ENCODE measurements at regions not wholly inside any gene's neighbourhood (a gene's known extent, or its start where the extent isn't known, plus 50 kb on each side); places are given as distances from the start of the nearest gene placed in this dataset.
A peak's percentile ranks its signal among the peaks of the same experiment; 100 is the strongest.

GRCh38 chr6:9647599-9647998 lies 767.3 kb downstream of the TFAP2A start:
- no peaks in the 10 kb centered on the region for H3K36me3 Mint-ChIP-seq (ENCODE audit: low read depth, unreplicated experiment)
- H3K4me1 ChIP-seq (ENCODE audit: insufficient read depth, low read length) = peaks cover 21% of the 10 kb centered on the region
- H3K9ac ChIP-seq (ENCODE audit: low read length) = peak overlapping the region; percentile 68
- no peak overlapping the region for H3K4me3 Mint-ChIP-seq (ENCODE audit: unreplicated experiment)
- TF ChIP-seq EZH2 (IDR thresholded peaks at IDR 0.05; ENCODE audit: insufficient read depth, low read length) (no peak), CTCF (IDR thresholded peaks at IDR 0.05; ENCODE audit: insufficient read depth, low read depth, low read length) (no peak)
- no peak overlapping the region for H3K27ac Mint-ChIP-seq (ENCODE audit: unreplicated experiment)
- H3K27me3 ChIP-seq (ENCODE audit: insufficient read depth, low read length) = no peaks in the 10 kb centered on the region
- H3K79me2 ChIP-seq (ENCODE audit: insufficient read depth, low read length) = no peaks in the 10 kb centered on the region
- H2AFZ ChIP-seq (ENCODE audit: low read depth, low read length) = no peak overlapping the region
- FAIRE-seq = no peak
- peak; percentile 67 for DNase-seq (ENCODE audit: low read depth)
- no peaks in the 10 kb centered on the region for H3K9me3 ChIP-seq (ENCODE audit: insufficient read depth, low read depth, low read length)
- H3K36me3 ChIP-seq (ENCODE audit: insufficient read depth, low read length) = no peaks in the 10 kb centered on the region
- H3K9me3 Mint-ChIP-seq (ENCODE audit: unreplicated experiment) = no peaks in the 10 kb centered on the region
- no peaks in the 10 kb centered on the region for H3K27me3 Mint-ChIP-seq (ENCODE audit: low read depth, unreplicated experiment)
- H3K4me2 ChIP-seq (ENCODE audit: low read length) = peak overlapping the region; percentile 40
- H3K4me3 ChIP-seq (ENCODE audit: insufficient read depth, low read depth, low read length) = no peak overlapping the region
- peak overlapping the region; percentile 89 for H3K27ac ChIP-seq (ENCODE audit: low read depth, low read length)
- peaks cover 6% of the 10 kb centered on the region for H3K4me1 Mint-ChIP-seq (ENCODE audit: low read depth, unreplicated experiment)
- H4K20me1 ChIP-seq (ENCODE audit: insufficient read depth, low read length) = no peaks in the 10 kb centered on the region

- H3K9ac ChIP-seq (ENCODE audit: low read length) = peak overlapping the region; percentile 68
- TF ChIP-seq EZH2 (IDR thresholded peaks at IDR 0.05; ENCODE audit: insufficient read depth, low read length) (no peak), CTCF (IDR thresholded peaks at IDR 0.05; ENCODE audit: insufficient read depth, low read depth, low read length) (no peak)
- Mint-ChIP-seq H3K4me3 (ENCODE audit: unreplicated experiment) (no peak overlapping the region), H3K27me3 (ENCODE audit: low read depth, unreplicated experiment) (no peaks in the 10 kb centered on the region), H3K9me3 (ENCODE audit: unreplicated experiment) (no peaks in the 10 kb centered on the region), H3K36me3 (ENCODE audit: low read depth, unreplicated experiment) (no peaks in the 10 kb centered on the region), H3K4me1 (ENCODE audit: low read depth, unreplicated experiment) (peaks cover 6% of the 10 kb centered on the region), H3K27ac (ENCODE audit: unreplicated experiment) (no peak overlapping the region)
- peak overlapping the region; percentile 40 for H3K4me2 ChIP-seq (ENCODE audit: low read length)
- no peak overlapping the region for H2AFZ ChIP-seq (ENCODE audit: low read depth, low read length)
- no peaks in the 10 kb centered on the region for H3K36me3 ChIP-seq (ENCODE audit: insufficient read depth, low read length)
- H3K4me3 ChIP-seq (ENCODE audit: insufficient read depth, low read depth, low read length) = no peak overlapping the region
- H4K20me1 ChIP-seq (ENCODE audit: insufficient read depth, low read length) = no peaks in the 10 kb centered on the region
- peak overlapping the region; percentile 89 for H3K27ac ChIP-seq (ENCODE audit: low read depth, low read length)
- H3K27me3 ChIP-seq (ENCODE audit: insufficient read depth, low read length) = no peaks in the 10 kb centered on the region
- no peaks in the 10 kb centered on the region for H3K9me3 ChIP-seq (ENCODE audit: insufficient read depth, low read depth, low read length)
- DNase-seq (ENCODE audit: low read depth) (peak; percentile 25), FAIRE-seq (no peak)
- H3K79me2 ChIP-seq (ENCODE audit: insufficient read depth, low read length) = no peaks in the 10 kb centered on the region
- H3K4me1 ChIP-seq (ENCODE audit: insufficient read depth, low read length) = peaks cover 21% of the 10 kb centered on the region
Observed at GRCh38 chr6:9647071-9647445, 767.8 kb downstream of the TFAP2A start.

- no peak overlapping the region for H3K27ac Mint-ChIP-seq (ENCODE audit: unreplicated experiment)
Observed at GRCh38 chr6:9646342-9647070, 768.4 kb downstream of the TFAP2A start.

More at GRCh38 chr6:9646342-9647070, 768.4 kb downstream of the TFAP2A start:
- H3K27me3 ChIP-seq (ENCODE audit: insufficient read depth, low read length) = no peaks in the 10 kb centered on the region
- Mint-ChIP-seq H3K9me3 (ENCODE audit: unreplicated experiment) (no peaks in the 10 kb centered on the region), H3K4me1 (ENCODE audit: low read depth, unreplicated experiment) (peaks cover 6% of the 10 kb centered on the region), H3K36me3 (ENCODE audit: low read depth, unreplicated experiment) (no peaks in the 10 kb centered on the region), H3K27me3 (ENCODE audit: low read depth, unreplicated experiment) (no peaks in the 10 kb centered on the region), H3K4me3 (ENCODE audit: unreplicated experiment) (no peak overlapping the region)
- H3K4me3 ChIP-seq (ENCODE audit: insufficient read depth, low read depth, low read length) = no peak overlapping the region
- no peaks in the 10 kb centered on the region for H3K79me2 ChIP-seq (ENCODE audit: insufficient read depth, low read length)
- H3K9ac ChIP-seq (ENCODE audit: low read length) = peak overlapping the region; percentile 68
- FAIRE-seq (no peak), DNase-seq (ENCODE audit: low read depth) (peak; percentile 56)
- no peak for TF ChIP-seq EZH2 (IDR thresholded peaks at IDR 0.05; ENCODE audit: insufficient read depth, low read length)
- TF ChIP-seq CTCF (IDR thresholded peaks at IDR 0.05; ENCODE audit: insufficient read depth, low read depth, low read length) = no peak
- H3K4me2 ChIP-seq (ENCODE audit: low read length) = peak overlapping the region; percentile 33
- peak overlapping the region; percentile 89 for H3K27ac ChIP-seq (ENCODE audit: low read depth, low read length)
- H4K20me1 ChIP-seq (ENCODE audit: insufficient read depth, low read length) = no peaks in the 10 kb centered on the region
- no peaks in the 10 kb centered on the region for H3K36me3 ChIP-seq (ENCODE audit: insufficient read depth, low read length)
- H3K4me1 ChIP-seq (ENCODE audit: insufficient read depth, low read length) = peaks cover 21% of the 10 kb centered on the region
- H2AFZ ChIP-seq (ENCODE audit: low read depth, low read length) = peak overlapping the region; percentile 3
- no peaks in the 10 kb centered on the region for H3K9me3 ChIP-seq (ENCODE audit: insufficient read depth, low read depth, low read length)
